ENCODE measurements at regions not wholly inside any gene's neighbourhood (a gene's known extent, or its start where the extent isn't known, plus 50 kb on each side); places are given as distances from the start of the nearest gene placed in this dataset.

GRCh38 chr12:24759155-24759554, 189.7 kb downstream of the BCAT1 start:
- H3K9me3 ChIP-seq: no peaks in the 10 kb centered on the region
- no peaks in the 10 kb centered on the region for H3K36me3 ChIP-seq
- no peak for DNase-seq
- no peak overlapping the region for H3K27ac ChIP-seq
- H3K27me3 ChIP-seq: peaks cover 0 to 6% of the 10 kb centered on the region in 2 donors
- H3K4me1 ChIP-seq: peaks cover 0 to 9% (median 0%) of the 10 kb centered on the region in 4 donors
- H3K4me3 ChIP-seq: no peak overlapping the region
- TF ChIP-seq CTCF (IDR thresholded peaks at IDR 0.05): no peak
- intact Hi-C loops (cut with DNase I; ENCODE audit: low total_unique reads): no loop called here

- H3K4me3 ChIP-seq: no peak overlapping the region
- intact Hi-C loops (cut with DNase I; ENCODE audit: low total_unique reads): no loop called here
- no peak for TF ChIP-seq CTCF (IDR thresholded peaks at IDR 0.05)
These were observed 192.3 kb downstream of the BCAT1 start for GRCh38 chr12:24756479-24757024.

GRCh38 chr12:24754690-24755638, 193.9 kb downstream of the BCAT1 start:
- DNase-seq: no peak
- TF ChIP-seq CTCF (IDR thresholded peaks at IDR 0.05): no peak
- H3K27ac ChIP-seq: no peak overlapping the region
- no peak overlapping the region for H3K4me3 ChIP-seq
- H3K27me3 ChIP-seq: peaks cover 0 to 6% of the 10 kb centered on the region in 2 donors
- intact Hi-C loops (cut with DNase I; ENCODE audit: low total_unique reads): no loop called here
- no peaks in the 10 kb centered on the region for H3K9me3 ChIP-seq
- peaks cover 0 to 9% (median 0%) of the 10 kb centered on the region in 4 donors for H3K4me1 ChIP-seq
- no peaks in the 10 kb centered on the region for H3K36me3 ChIP-seq

More at GRCh38 chr12:24756479-24757024, 192.3 kb downstream of the BCAT1 start:
- H3K9me3 ChIP-seq: no peaks in the 10 kb centered on the region
- no peaks in the 10 kb centered on the region for H3K36me3 ChIP-seq
- peaks cover 0 to 6% of the 10 kb centered on the region in 2 donors for H3K27me3 ChIP-seq
- no peak overlapping the region for H3K27ac ChIP-seq
- peaks cover 0 to 9% (median 0%) of the 10 kb centered on the region in 4 donors for H3K4me1 ChIP-seq
- no peak for DNase-seq

- Histone ChIP-seq H3K27me3 (peaks cover 0 to 6% of the 10 kb centered on the region in 2 donors), H3K4me3 (no peak overlapping the region), H3K4me1 (peaks cover 0 to 9% (median 0%) of the 10 kb centered on the region in 4 donors), H3K9me3 (no peaks in the 10 kb centered on the region), H3K36me3 (no peaks in the 10 kb centered on the region), H3K27ac (no peak overlapping the region)
- no peak for TF ChIP-seq CTCF (IDR thresholded peaks at IDR 0.05)
- intact Hi-C loops (cut with DNase I; ENCODE audit: low total_unique reads): no loop called here
- DNase-seq: no peak
These were observed 196.0 kb downstream of the BCAT1 start for GRCh38 chr12:24752763-24753462.

- Histone ChIP-seq H3K27me3 (no peaks in the 10 kb centered on the region), H3K36me3 (no peaks in the 10 kb centered on the region), H3K4me1 (no peaks in the 10 kb centered on the region), H3K9me3 (no peaks in the 10 kb centered on the region), H3K27ac (no peak overlapping the region), H3K4me3 (no peak overlapping the region)
- DNase-seq: no peak
- no peak for TF ChIP-seq CTCF (IDR thresholded peaks at IDR 0.05)
- intact Hi-C loops (cut with DNase I; ENCODE audit: low total_unique reads): no loop called here
These were observed 197.7 kb downstream of the BCAT1 start for GRCh38 chr12:24751181-24751580.
